GM18909 (cell line): ENCODE measurements at regions not wholly inside any gene's neighbourhood (a gene's known extent, or its start where the extent isn't known, plus 50 kb on each side); places are given as distances from the start of the nearest gene placed in this dataset.

Source experiments
- ATAC-seq: cut with Tn5 transposase; IDR thresholded peaks from one replicate; pipeline ENCODE4 v1.9.1; 2021; ENCODE audit warnings: mild to moderate bottlenecking; ENCODE audit not compliant: unreplicated experiment, poor library complexity

- ATAC-seq = no peak
Observed at GRCh38 chr10:30793093-30793492, 163.5 kb upstream of the LYZL2 start.

GRCh38 chr10:30792025-30792424 is 162.5 kb upstream of the LYZL2 start:
- no peak for ATAC-seq

DNA sequence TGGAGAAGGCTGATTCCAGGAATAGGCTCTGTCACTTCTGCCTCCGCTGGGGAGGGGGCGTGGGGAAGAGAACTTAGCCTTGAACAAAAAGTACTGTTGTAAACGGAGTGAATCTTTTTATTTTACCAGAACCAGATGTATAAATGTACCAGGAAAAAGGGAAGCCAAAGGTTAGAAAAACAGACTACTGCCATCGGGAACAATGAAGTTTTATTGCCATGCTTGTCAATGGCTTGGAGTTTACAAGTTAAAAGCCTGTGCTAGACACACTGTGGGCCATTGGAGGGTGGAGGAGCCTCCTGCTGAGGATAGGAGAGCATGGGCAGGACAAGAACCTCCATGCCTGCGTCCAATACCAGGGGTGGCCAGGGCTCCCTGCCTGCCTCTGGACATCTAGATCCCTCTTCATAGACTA is 161.7 kb upstream of the LYZL2 start:
- no peak for ATAC-seq

DNA sequence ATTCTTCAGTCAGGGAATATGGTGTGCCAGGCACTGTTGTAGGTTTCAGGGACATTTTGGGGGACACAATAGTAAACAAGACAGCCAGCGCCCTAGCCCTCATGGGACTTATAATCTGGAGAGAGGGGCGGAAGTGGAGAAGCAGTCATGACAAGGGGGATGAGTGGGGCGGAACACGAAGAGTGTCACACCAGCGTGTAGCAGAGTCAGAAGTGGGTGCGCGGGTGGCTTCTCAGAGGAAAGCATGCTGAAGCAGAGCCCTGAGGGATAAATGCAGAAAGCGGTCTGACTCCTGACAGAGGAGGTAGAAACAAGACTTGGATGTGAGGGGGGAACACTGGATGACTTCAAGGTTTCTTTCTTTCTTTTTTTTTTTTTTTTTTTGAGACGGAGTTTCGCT is 160.3 kb upstream of the LYZL2 start:
- no peak for ATAC-seq

DNA sequence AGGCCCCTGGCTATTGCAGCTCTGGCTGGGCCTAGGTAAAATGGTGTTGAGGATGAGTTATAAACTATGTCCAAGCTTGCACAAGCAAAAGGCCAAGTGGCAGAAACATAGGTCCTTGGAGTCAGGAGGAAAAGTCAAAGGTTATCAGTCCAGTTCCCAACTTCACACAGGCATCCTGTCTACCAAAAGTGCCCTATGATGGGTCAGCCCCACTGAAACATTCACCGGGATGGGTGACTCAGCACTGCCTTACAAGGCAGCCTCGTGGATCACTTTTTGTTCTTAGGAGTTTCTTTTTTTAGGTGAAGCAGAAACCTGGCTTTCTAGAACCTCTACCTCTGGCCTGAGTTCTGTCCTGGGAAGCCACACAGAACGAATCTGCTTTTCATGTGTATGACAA is 158.8 kb upstream of the LYZL2 start:
- no peak for ATAC-seq

GRCh38 chr10:30786906-30787305 is 157.4 kb upstream of the LYZL2 start:
- ATAC-seq = no peak

DNA sequence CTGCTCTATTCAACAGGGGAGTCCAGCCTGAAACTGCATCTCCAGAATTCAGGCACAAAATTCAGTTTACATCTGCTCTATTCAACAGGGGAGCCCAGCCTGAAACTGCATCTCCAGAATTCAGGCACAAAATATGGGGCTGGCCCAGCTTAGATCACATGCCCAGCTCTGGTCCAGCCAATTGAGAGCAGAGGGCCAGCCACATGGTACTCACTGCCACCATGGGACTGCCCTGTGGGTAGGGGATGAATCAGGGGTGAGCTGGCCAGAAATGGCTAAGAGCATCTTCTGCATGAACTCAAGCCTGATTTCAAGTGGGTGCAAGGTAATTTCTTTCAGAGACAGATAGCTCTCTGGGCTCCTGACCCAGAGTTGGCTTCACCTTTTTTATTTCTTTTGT is 156.6 kb upstream of the LYZL2 start:
- no peak for ATAC-seq

DNA sequence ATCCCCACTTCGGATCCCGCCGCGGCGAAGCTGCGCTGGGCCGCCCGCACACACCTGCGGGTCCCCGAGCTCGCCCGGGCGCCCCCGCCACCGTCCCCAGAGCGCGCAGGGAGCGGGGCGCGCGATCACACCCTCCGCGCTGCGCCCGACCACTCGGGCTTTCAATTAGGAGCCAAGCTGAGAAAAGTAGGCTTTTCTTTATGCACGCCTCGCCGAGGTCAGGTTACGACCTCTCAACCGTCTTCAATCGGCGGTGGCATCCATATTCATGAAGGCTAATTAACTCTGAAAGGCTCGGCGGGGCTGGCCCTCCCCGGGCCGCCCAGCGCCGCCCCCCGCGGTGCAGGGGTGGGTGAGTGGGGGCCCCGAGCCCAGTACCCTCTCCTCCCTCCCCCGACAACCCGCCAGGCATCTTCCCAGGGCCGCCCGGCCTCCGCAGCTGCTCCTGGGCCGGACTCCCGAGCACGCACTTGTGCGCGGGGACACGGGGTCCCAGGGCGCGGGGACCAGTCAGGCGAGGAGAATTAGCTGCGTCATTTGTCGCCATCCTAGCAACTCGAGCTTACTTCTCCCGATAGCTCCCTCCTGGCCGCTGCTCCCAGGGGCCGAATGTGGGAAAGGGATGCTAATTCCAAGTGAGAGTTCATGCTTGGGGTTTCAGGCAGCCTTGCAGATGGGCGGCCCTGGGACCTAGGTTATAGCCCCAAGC is 155.5 kb upstream of the LYZL2 start:
- peak; percentile 34 for ATAC-seq

- no peak for ATAC-seq
Observed at GRCh38 chr10:30784524-30784896, 155.0 kb upstream of the LYZL2 start.

DNA sequence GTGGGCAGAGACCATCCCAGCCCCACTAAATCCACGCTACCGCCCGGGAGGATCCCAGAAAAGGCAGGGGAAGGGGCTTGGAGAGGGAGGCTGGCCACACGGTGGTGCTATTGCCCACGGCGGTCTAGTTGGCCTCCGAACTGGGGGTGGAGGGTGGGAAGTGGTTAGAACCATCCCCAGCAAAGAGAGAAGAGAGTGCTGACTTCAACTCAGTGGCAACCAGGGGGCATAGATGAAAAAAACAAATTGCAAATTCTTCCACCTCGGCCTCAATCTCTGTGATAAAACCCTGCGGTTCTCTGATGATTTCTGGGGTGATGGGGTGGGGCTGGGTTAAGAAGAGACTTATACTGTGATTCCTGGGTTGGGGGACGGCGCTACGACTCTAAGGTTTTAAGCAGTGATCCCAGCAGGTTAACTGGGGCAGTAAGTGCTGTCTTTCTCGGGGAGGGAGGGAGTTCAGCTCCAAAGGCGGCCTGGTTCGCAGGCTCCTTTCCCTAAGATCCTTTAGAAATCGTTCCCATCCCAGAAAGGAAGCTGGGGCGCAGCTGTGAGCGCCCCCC is 154.5 kb upstream of the LYZL2 start:
- ATAC-seq = peak; percentile 51

DNA sequence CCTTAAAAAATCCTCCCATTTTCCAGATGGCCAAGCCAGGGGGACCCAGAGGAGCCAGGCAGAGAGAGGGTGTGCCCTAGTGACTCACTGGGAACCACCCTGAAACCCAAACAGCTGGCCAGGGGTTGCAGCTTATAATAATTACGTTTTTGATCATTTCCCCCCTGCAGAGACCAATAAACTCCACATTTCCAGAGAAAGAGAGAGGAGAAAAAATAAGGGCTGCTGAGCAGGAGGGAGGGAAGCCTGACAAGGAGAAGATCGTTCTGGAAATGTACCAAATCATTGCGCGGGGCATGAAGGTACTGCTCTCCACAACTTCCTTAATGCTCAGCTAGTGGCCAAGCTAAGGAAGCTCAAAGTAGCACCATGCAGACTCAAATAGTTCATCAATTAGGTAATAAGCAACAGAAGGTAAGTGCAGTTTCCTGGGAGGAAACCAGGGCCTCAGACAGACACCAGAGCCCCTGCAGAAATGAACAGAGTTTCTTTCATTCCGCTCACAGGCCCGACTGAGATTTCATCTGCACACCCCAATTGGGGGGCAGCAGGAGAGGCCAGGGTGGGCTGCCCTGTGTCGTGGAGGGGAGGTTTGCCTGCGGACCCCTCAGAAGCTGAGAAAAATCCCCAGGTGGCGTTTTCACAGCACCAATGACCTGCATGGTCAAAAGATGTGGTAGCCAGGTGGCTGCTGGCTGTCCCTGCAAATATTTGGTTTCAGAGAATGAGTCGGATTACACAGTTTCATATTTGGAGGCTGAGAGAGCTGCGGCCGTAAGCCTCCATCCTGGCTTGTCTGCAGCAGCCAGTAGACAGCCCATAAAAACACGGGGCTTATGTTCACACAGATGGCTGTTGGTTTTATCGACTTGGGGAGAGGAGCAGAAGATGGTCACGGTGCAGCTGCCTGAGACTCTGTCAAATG is 153.2 kb upstream of the LYZL2 start:
- ATAC-seq = peak; percentile 67

DNA sequence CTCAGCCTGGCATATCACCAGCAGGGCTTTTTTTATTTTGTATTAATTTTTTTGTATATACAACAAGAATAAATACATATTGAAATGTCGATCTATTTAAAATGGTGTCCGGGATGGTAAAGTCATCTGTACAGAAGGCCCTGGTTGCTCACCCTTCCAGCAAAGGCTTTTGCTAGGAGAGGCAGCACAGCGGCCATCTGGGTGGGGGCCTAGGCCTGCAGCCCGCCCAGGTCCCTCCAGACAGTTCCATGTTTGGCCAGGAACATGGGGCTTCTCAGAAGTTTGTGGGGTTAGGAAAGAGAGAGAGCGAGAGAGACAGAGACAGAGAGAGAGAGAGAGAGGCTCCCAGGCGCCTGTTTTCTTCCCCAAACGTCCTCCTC is 152.6 kb upstream of the LYZL2 start:
- no peak for ATAC-seq

GRCh38 chr10:30781670-30782121 is 152.1 kb upstream of the LYZL2 start:
- ATAC-seq = no peak

DNA sequence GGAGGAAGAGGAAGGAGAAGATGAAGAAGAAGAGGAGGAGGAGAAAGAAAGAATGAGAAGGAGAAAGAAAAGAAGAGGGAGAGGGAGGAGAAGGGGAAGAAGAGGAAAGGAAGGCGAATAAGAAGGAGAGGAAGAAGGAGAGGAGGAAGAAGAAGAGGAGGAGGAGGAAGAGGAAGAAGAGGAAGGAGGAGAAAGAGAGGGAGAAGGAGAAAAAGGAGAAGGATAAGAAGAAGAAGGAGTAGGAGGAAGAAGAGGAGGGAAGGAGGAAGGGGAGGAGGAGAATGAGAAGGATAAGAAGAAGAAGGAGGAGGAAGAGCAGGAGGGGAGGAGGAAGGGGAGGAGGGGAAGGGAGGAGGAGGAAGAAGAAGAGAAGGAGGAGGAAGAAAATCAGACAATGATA is 149.2 kb upstream of the LYZL2 start:
- no peak for ATAC-seq

DNA sequence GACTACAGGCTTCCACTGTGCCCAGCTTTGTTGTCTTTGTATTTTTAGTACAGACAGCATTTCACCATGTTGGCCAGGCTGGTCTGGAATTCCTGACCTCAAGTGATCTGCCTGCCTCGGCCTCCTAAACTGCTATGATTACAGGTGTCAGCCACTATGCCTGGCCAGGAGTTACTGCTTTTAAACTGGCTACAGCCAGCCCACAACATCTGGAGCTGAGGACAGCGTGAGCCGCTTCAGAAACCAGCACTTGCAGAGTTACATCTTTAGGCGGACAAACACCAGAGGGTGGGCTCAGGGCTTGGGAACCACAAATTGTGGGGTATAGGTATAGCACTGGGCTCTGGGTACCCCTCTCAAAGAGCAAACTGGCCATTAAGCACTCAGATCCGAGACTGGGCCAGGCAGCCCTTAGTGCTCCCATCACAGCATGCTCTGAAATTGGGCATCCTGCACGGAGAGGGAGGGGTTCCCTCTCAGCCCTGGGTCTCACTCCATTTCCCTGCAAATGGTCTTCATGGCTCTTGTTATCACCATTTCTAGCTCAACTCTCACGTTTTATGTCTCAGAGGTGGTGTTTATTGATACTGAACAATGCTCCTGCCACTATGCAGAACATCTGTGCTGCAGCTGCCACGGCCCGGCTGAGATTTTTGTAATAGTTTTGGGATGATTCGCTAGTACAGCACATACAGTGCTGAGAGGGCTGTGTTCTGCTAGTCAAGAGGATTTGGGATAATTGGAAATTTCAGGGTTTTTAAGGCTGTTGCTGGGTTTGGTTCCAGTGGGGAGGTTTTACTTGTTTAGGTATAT is 146.4 kb upstream of the LYZL2 start:
- no peak for ATAC-seq

- no peak for ATAC-seq
Observed at GRCh38 chr10:30774261-30774660, 144.7 kb upstream of the LYZL2 start.

GRCh38 chr10:30773501-30773900 is 143.9 kb upstream of the LYZL2 start:
- ATAC-seq = no peak

- no peak for ATAC-seq
Observed at GRCh38 chr10:30770816-30771215, 141.3 kb upstream of the LYZL2 start.

DNA sequence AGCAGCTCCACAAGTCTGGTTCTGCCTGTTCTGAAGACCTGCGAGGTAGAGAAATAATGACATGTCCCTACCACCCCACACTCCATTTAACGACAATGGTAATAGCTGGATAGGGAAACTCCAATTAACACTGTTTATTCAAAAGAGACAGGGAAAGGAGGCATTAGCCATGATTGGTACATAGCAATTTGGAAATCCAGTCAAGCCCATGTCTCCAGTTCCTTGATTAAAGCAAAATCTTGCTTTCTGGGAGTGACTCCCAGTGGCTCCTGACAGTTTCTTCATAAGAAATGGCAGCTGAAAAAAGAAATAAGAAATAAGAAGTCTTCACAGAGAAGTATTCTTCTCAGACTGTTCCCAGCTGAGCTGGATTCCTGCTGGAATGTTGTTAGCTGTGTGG is 140.7 kb upstream of the LYZL2 start:
- ATAC-seq = no peak

GRCh38 chr10:30769361-30769760 is 139.8 kb upstream of the LYZL2 start:
- no peak for ATAC-seq

- no peak for ATAC-seq
Observed at GRCh38 chr10:30765616-30766015, 136.1 kb upstream of the LYZL2 start.
